Neural progenitor cell (in vitro differentiated cells): ENCODE measurements at regions not wholly inside any gene's neighbourhood (a gene's known extent, or its start where the extent isn't known, plus 50 kb on each side); places are given as distances from the start of the nearest gene placed in this dataset.

Experiments used
- CTCF ChIP-seq: fragments of 200-600 bp; sonication (generic); IDR thresholded peaks from 2 replicates; pipeline ENCODE4 v1.5.1; 2017; ENCODE audit warnings: antibody characterized with exemption, mild to moderate bottlenecking
- EZH2phosphoT487 ChIP-seq: fragments of 200-600 bp; sonication (generic); IDR thresholded peaks from 2 replicates; pipeline ENCODE4 v1.6.1; 2017; ENCODE audit warnings: antibody characterized with exemption

DNA sequence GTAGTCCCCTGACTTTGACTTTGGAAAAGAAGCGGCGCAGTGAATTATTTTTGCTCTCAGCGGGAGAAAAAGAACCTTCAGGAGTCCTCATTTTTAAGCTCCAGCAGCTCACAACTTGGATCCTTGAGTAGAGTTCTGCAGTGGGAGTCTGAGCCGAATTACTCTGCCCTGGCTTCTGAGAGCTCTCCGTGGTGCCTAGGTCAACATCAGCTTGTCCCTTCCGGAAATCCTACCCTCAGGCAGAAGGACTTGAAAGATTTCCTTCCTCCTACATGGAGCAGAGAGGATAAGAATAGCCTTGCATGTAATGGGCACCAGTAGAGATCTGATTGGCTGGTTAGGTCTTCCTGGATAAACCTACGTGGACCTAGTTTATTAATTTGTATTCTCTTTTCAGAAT, 549.7 kb upstream of the TENM3 start:
- TF ChIP-seq CTCF (no peak), EZH2phosphoT487 (no peak)
